GM12892 (cell line): ENCODE measurements at regions not wholly inside any gene's neighbourhood (a gene's known extent, or its start where the extent isn't known, plus 50 kb on each side); places are given as distances from the start of the nearest gene placed in this dataset.

Source experiments
- POLR2A ChIP-seq: IDR thresholded peaks from 2 replicates; pipeline ENCODE4 v1.6.1; 2011; ENCODE audit warnings: low read depth, low read length, control low read depth
- POLR2AphosphoS5 ChIP-seq: IDR thresholded peaks from 2 replicates; pipeline ENCODE4 v1.6.1; 2011; ENCODE audit warnings: low read depth, low read length, control low read depth
- TAF1 ChIP-seq: IDR thresholded peaks from 2 replicates; pipeline ENCODE4 v1.6.1; 2011; ENCODE audit warnings: low read depth, mild to moderate bottlenecking, control low read depth, low read length, borderline replicate concordance

DNA sequence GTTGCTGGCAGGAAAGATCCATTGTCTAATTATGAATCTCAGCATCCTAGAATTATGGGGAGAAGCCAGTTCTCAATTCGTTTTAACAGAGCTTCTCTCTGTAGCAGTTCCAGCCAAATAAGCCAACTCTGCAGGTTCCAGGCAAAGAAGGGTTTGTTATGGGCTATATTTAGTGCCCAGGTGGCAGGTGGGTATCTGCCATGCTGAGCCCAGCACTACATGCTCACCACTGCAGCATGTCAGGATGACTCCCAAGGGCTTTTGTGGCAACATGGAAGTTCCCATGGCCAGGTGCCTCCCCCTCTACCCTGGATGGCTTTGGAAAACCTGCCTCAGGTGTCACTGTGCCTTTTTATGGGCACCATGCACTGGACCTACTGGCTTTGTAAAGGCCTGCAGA is 74.5 kb upstream of the KCNK12 start:
- TF ChIP-seq POLR2A (no peak), TAF1 (no peak), POLR2AphosphoS5 (no peak)
